ENCODE measurements at regions not wholly inside any gene's neighbourhood (a gene's known extent, or its start where the extent isn't known, plus 50 kb on each side); places are given as distances from the start of the nearest gene placed in this dataset.
A peak's percentile ranks its signal among the peaks of the same experiment; 100 is the strongest.
"Not testable (repeated sequence)": the region's sequence is repeated elsewhere in the genome, so short reads cannot be mapped to it uniquely, and the experiment has no call there.

- not testable (repeated sequence) for DNase-seq
These were observed 135.5 kb upstream of the PROKR2 start for GRCh38 chr20:5452286-5452685.

DNA sequence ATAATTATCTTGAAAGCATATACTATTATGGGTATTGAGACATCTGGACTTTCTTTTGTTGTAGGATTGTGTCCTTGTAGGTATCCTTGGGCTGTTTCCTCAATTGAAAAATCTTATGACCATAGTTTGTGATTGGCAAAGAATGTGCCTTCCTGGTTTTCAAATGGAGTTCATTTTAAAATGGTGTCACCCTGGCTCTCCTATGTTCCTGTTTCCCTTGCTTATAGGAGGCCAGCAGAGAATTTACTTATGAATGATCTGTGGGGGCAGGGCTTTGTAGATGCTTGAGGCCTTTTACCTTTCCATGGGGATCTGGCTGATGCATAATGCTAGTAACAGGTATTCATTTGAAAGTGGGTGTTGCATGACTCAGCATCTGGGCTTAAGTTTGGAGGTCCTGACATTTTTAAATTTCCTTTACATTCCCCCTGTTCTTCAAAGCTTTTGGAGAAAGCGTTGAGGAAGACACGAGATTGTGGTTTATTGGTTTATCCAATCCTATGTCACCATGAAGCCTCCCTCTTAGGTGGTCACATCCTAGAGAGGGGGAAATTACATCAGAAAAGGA, 135.0 kb upstream of the PROKR2 start:
- DNase-seq = no peak

GRCh38 chr20:5448449-5449118, 131.8 kb upstream of the PROKR2 start:
- peak; percentile 62 for DNase-seq

DNA sequence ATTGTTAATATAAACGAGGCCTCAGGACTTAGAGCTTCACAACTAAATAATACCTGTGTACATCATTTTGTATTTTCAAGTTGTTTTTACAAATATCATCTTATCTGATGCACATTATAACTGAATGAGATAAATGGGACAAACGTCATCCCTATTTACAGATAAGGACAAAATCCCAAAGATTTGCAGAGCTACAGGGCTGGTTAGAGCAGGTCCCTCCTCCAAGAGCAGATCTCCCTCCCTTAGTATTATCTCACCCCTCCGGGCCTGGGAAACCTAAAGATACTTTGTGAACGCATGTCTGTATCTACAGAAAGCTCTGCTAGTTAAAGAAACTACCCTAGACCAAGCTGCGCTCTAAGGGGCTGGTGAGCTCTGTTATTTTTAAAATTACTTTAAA, 130.4 kb upstream of the PROKR2 start:
- no peak for DNase-seq

DNA sequence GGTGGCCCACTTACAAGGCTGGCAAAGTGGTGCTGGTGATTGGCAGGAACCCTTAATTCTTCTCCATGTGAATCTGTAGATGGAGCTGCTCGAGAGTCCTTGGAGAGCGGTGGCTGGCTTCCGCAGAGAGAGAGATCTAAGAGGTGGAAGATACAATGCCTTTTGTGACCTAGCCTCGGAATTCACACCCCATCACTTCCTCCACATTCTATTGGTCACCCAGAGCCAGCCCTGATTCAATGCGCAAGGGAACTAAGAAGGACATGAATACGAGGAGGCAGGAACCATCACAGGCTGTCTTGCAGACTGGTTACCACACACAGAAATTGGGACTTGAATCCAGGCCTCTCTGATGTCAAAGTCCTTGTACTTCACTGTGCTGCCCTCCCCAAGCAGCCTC, 128.9 kb upstream of the PROKR2 start:
- DNase-seq = no peak

DNA sequence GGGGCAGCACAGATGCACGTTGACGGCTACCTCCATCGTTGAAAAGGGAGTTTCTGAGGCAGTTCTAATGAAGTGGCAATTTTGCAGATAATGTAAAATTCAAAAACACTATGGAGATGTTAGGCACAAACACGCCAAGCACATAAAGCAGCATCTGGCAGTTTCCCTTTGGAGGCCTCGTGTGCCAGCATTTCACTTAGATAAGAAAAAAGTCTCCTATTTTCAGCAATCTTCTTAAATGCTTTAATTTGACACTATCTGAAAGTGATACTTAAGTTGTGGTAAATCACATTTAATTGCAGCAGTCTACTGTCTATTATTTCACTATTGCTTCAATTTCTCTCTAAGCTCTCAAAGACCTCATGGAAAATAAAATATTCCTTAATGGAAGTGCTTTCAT, 125.3 kb upstream of the PROKR2 start:
- DNase-seq = no peak

DNA sequence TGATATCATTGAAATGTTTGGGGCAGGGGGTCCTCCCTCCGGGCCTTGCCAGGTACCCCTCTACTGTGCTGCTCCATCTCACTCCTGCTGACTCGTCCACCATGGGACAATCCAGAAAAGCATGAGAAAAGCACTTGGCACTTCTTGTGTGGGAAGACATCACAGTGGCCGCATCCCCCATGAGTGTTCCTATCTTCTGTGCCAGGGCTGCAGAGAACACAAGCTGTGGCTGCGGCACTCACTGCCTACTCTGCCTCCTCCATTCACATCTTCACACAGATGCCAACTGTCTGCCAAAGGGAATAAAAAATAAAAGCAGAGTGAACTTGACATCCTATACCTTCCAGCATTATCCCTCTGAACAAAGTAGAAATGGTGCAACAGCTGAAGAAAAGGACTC, 117.4 kb upstream of the PROKR2 start:
- no peak for DNase-seq

DNA sequence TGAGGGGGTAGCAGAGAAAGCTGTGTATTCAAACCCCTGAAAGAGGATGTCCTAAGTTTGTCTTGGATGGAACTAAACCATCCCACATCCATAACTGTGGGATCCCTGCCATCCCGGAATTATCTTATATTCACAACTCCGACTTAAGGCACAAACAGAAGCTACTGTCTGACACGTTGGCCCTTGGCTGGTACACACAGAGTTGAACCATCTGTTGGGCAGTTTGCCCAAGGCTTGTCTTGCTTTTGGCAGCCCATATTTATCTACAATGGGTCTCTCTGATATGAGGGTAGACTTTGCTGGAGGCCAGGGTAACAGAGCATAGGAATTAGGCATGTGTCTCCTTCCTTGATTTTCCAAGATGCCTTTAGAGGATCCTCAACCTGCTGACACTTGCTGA, 116.6 kb upstream of the PROKR2 start:
- DNase-seq = no peak

DNA sequence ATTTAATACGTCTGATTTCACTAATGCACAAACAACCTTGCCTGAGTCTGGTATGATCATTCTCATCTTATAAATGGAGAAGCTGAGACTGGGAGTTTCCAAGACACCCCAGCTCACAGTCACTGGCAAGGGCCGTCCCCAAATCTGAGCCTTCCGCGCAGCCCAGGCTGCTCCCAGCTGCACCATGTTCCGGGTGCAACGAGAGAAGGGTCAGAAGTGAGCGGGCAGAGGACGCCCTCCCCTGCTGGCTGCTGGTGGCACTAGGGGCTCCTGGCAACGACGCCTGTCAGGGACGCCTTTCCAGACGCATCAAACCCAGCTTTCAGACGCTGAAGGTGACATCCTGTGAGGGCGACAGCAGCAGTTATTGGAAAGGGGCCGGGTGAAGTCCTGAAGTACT, 115.3 kb upstream of the PROKR2 start:
- DNase-seq = no peak

- DNase-seq = no peak
These were observed 113.9 kb upstream of the PROKR2 start for GRCh38 chr20:5430670-5431069.

- DNase-seq = no peak
These were observed 109.3 kb upstream of the PROKR2 start for GRCh38 chr20:5426026-5426425.

GRCh38 chr20:5416086-5416485, 99.3 kb upstream of the PROKR2 start:
- DNase-seq = peak; percentile 27

DNA sequence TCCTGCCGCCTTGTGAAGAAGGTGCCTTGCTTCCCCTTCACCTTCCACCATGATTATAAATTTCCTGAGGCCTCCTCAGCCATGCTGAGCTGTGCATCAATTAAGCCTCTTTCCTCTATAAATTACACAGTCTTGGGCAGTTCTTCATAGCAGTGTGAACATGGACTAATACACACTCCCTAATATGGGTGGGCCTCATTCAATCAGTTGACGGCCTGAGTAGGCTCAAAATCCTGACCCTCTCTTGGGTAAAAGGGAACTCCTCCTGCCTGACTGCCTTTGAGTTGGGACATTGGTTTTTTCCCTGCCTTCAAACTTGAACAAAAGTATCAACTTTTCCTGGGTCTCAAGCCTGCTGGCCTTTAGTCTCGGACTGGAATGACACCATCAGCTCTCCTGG, 96.6 kb upstream of the PROKR2 start:
- no peak for DNase-seq

DNA sequence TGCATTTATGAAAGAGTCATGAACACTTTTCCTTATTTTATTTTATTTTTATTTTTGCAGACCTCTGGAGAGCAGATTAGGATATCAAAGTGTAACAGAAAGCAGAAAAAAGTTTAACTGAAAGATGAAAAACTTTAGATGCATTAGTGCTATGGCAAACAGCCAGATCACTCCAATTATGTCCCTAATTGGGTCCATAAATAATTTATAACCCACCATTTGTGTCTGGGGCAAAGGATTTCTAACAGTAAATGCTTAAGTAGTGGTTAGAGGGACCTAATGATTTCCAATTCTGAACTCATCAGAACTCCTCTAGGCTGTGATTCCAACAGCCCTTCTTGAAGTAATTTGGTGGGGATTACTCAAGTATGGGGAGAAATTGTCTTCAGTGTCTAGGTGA, 93.7 kb upstream of the PROKR2 start:
- DNase-seq = no peak

GRCh38 chr20:5402903-5403531, 86.3 kb upstream of the PROKR2 start:
- DNase-seq = peak; percentile 53

GRCh38 chr20:5401277-5401875, 84.6 kb upstream of the PROKR2 start:
- DNase-seq = no peak

DNA sequence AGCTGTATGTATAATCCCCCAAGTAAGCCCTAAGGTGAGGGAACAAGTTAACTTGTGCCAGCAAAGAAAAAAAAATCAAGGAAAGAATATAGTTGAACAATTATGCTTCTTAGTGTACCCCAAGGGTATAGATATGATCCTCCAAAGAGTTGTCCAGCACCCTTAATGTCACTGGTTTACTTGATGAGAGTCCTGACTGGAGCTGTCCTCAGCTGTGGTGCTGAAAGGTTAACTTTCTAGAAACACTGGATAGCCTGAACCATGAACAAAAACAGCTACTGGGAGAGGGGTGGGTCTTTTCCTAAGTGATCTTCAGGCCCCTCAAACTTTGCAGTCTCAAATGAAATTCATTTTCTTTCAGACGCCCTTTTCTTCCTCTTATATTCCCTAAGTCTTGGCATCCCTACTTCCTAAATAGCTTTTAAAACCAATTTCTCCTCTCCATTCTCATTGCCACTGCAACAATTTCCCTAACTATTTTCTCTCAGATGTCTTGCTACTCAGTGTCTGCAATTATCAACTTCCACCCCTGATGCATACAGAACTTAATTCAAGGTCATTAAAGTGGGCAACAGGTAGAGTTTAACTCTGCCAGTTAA, 83.5 kb upstream of the PROKR2 start:
- no peak for DNase-seq

- peak; percentile 27 for DNase-seq
These were observed 80.6 kb upstream of the PROKR2 start for GRCh38 chr20:5397393-5397792.

- no peak for DNase-seq
These were observed 79.4 kb upstream of the PROKR2 start for GRCh38 chr20:5395932-5396727.

- DNase-seq = peak; percentile 52
These were observed 76.6 kb upstream of the PROKR2 start for GRCh38 chr20:5393218-5393870.

DNA sequence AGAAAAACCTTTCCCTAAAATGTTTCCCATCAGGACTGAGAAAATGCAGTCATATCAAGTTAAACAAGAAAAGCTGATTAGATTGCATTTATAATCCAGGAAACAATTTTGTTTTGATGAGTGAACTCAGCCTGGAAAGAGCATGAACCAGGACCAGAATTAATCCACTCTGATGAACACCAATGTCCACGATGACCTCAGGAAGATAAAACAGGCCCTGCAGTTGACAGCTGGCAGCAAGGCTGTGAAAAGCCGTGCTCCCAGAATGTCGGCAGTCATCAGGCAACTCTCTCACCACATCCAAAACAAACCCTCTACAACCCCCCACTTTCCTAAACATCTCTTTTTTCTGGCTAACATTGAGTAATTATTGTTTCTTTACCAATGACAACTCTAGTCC, 74.0 kb upstream of the PROKR2 start:
- no peak for DNase-seq

GRCh38 chr20:5386846-5387245, 70.1 kb upstream of the PROKR2 start:
- DNase-seq = not testable (repeated sequence)
